ENCODE measurements at regions not wholly inside any gene's neighbourhood (a gene's known extent, or its start where the extent isn't known, plus 50 kb on each side); places are given as distances from the start of the nearest gene placed in this dataset.

GRCh38 chr18:47341678-47342077, 90.2 kb upstream of the SKOR2 start:
- no peak overlapping the region for H3K27ac Mint-ChIP-seq
- no peak overlapping the region for H3K4me3 Mint-ChIP-seq
- ATAC-seq (no peak), DNase-seq (no peak)
- POLR2A ChIA-PET: no interaction called here
- CTCF ChIA-PET: no interaction called here
- H3K36me3 Mint-ChIP-seq (ENCODE audit: low read depth): no peaks in the 10 kb centered on the region
- peaks cover 1% of the 10 kb centered on the region for H3K27me3 Mint-ChIP-seq
- no peaks in the 10 kb centered on the region for H3K9me3 Mint-ChIP-seq
- H3K4me1 Mint-ChIP-seq (ENCODE audit: low read depth): no peaks in the 10 kb centered on the region
- TF ChIP-seq CTCF (IDR thresholded peaks at IDR 0.05): no peak
- intact Hi-C loops (cut with micrococcal nuclease): no loop called here

- CTCF ChIA-PET: no interaction called here
- intact Hi-C loops (cut with micrococcal nuclease): no loop called here
- ATAC-seq (no peak), DNase-seq (no peak)
- peaks cover 5% of the 10 kb centered on the region for H3K27me3 Mint-ChIP-seq
- no peak for TF ChIP-seq CTCF (IDR thresholded peaks at IDR 0.05)
- no peak overlapping the region for H3K4me3 Mint-ChIP-seq
- no peak overlapping the region for H3K27ac Mint-ChIP-seq
- no peaks in the 10 kb centered on the region for H3K36me3 Mint-ChIP-seq (ENCODE audit: low read depth)
- no peaks in the 10 kb centered on the region for H3K9me3 Mint-ChIP-seq
- POLR2A ChIA-PET: no interaction called here
- H3K4me1 Mint-ChIP-seq (ENCODE audit: low read depth): no peaks in the 10 kb centered on the region
These were observed 83.5 kb upstream of the SKOR2 start for GRCh38 chr18:47334966-47335365.

GRCh38 chr18:47333926-47334635, 82.6 kb upstream of the SKOR2 start:
- ChIA-PET CTCF (no interaction called here), POLR2A (no interaction called here)
- ATAC-seq: no peak
- no peak for DNase-seq
- Mint-ChIP-seq H3K4me3 (no peak overlapping the region), H3K36me3 (ENCODE audit: low read depth) (no peaks in the 10 kb centered on the region), H3K4me1 (ENCODE audit: low read depth) (no peaks in the 10 kb centered on the region), H3K27me3 (peaks cover 5% of the 10 kb centered on the region), H3K27ac (no peak overlapping the region), H3K9me3 (no peaks in the 10 kb centered on the region)
- TF ChIP-seq CTCF (IDR thresholded peaks at IDR 0.05): no peak
- intact Hi-C loops (cut with micrococcal nuclease): no loop called here

- no peak for ATAC-seq
- Mint-ChIP-seq H3K4me1 (ENCODE audit: low read depth) (no peaks in the 10 kb centered on the region), H3K27ac (no peak overlapping the region), H3K27me3 (peaks cover 9% of the 10 kb centered on the region), H3K4me3 (no peak overlapping the region), H3K36me3 (ENCODE audit: low read depth) (no peaks in the 10 kb centered on the region), H3K9me3 (no peaks in the 10 kb centered on the region)
- DNase-seq: no peak
- no peak for TF ChIP-seq CTCF (IDR thresholded peaks at IDR 0.05)
- ChIA-PET CTCF (no interaction called here), POLR2A (no interaction called here)
- intact Hi-C loops (cut with micrococcal nuclease): no loop called here
These were observed 80.2 kb upstream of the SKOR2 start for GRCh38 chr18:47331641-47332040.

GRCh38 chr18:47331026-47331425, 79.6 kb upstream of the SKOR2 start:
- no peaks in the 10 kb centered on the region for H3K9me3 Mint-ChIP-seq
- H3K27me3 Mint-ChIP-seq: peaks cover 9% of the 10 kb centered on the region
- DNase-seq (no peak), ATAC-seq (no peak)
- no peak for TF ChIP-seq CTCF (IDR thresholded peaks at IDR 0.05)
- intact Hi-C loops (cut with micrococcal nuclease): no loop called here
- no peak overlapping the region for H3K27ac Mint-ChIP-seq
- H3K4me1 Mint-ChIP-seq (ENCODE audit: low read depth): no peaks in the 10 kb centered on the region
- H3K36me3 Mint-ChIP-seq (ENCODE audit: low read depth): no peaks in the 10 kb centered on the region
- ChIA-PET CTCF (no interaction called here), POLR2A (no interaction called here)
- no peak overlapping the region for H3K4me3 Mint-ChIP-seq
